DLD1 (cell line): ENCODE measurements at regions not wholly inside any gene's neighbourhood (a gene's known extent, or its start where the extent isn't known, plus 50 kb on each side); places are given as distances from the start of the nearest gene placed in this dataset.

Experiments used
- in situ Hi-C: cut with HindIII; loops from 2 replicates; pipeline ENCODE4 v1.10.0; 2017; ENCODE audit warnings: low sequenced_read_pairs

DNA sequence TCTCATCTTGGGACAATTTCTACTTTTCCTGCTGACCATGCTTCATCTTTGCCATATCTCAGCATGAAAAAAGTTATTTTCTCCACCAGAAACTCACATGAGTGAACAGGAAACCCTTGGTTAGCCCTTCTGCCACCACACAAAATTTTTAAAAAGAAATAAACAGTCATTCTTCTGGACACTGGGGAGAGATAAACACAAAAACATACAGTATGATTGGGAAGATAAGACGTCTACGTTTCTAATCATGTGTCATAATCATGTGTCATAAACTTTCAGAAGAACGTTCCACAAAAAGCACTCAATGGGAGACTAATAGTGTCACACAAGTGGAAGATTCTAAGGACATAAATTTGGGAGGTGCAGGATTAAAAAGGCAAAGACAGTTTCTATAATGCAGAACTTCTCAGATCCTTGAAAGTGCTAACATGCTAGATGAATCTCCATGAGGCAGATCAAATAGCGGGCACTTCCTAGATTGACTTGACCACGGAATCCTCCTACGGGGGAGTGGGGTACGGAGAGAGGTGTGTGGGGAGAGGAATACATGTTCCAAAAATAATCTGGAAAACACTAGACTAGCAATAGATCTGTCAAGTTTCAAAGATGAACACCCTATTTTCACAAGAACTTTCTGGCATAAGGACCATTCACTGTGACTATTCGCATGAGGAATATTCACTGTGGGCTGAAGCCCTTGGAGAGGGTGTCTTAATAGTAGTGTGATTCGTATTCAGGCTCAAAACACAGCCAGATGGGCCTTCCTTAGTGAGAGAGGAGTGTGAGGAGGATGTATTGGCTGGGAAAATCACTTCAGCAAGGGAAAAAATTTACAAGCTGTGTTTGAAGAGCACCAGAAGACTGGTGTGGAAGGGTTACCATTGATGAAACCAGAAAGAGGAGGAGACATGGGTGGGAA lies 206.7 kb downstream of the SETD4 start:
- in situ Hi-C loops = no loop called here

- in situ Hi-C loops = no loop called here
These were observed 207.5 kb downstream of the SETD4 start for GRCh38 chr21:35852820-35853219.

- in situ Hi-C loops = no loop called here
These were observed 209.7 kb downstream of the SETD4 start for GRCh38 chr21:35850542-35851103.

GRCh38 chr21:35850029-35850428 lies 210.3 kb downstream of the SETD4 start:
- in situ Hi-C loops = no loop called here

- in situ Hi-C loops = no loop called here
These were observed 211.2 kb downstream of the SETD4 start for GRCh38 chr21:35849144-35849543.

DNA sequence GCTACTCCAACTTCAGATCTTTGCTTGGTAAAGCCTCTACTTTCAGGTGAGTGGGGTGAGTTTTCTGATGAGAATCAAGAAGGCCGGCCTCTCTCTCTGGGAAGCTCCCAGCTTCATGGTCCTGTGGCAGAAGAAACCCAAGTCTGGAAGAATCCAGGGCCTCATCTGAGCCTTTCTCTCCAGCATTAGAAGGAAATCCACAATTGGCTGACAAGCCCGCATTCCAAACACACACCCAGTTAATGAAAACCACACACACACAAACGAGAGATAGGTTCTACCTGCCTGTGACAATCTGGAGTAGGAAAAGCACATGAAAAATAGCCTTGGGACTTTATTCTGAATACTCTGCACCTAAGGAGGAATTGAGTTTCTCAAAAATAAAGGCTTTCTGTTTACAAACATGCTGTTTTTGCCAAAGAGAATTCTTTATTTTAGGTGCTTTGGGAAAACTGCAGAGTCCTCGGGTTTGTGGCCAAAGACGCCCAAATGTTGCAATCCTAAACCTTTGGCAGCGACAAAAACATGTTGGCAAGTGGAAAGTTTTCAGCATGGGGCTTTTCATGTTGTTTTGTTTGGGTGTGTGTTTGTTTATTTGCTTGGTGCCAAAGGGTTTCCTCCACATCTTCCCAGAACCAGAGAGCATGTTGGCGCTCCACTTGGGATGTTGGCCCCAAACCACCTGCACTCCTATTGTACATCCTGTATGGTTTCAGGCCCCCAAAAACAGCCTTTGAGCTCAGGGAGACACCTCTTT lies 216.2 kb downstream of the SETD4 start:
- in situ Hi-C loops = no loop called here

DNA sequence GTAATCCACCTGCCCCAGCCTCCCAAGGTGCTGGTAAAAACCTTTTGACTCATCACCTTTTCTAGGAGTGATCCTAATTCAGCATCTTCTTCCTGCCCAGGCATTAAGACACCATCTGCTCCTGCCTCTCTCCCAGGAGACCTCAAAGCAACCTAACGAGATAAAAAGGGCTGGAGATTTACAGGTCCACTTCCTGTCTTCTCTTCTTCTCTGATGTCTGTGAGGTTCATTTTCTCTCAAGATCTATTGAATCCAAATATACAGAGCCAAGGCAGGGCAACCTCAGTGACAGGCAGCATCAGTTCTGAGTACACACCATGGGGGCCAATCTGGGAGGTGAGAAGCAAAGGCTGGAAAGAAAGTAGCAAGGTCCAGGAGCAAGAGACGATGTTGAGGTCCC lies 219.4 kb downstream of the SETD4 start:
- in situ Hi-C loops = no loop called here

GRCh38 chr21:35840197-35840799 lies 220.0 kb downstream of the SETD4 start:
- in situ Hi-C loops = no loop called here

GRCh38 chr21:35838987-35839763 lies 221.2 kb downstream of the SETD4 start:
- in situ Hi-C loops = no loop called here

- in situ Hi-C loops = no loop called here
These were observed 222.0 kb downstream of the SETD4 start for GRCh38 chr21:35838350-35838749.

- in situ Hi-C loops = no loop called here
These were observed 226.3 kb downstream of the SETD4 start for GRCh38 chr21:35833991-35834390.

DNA sequence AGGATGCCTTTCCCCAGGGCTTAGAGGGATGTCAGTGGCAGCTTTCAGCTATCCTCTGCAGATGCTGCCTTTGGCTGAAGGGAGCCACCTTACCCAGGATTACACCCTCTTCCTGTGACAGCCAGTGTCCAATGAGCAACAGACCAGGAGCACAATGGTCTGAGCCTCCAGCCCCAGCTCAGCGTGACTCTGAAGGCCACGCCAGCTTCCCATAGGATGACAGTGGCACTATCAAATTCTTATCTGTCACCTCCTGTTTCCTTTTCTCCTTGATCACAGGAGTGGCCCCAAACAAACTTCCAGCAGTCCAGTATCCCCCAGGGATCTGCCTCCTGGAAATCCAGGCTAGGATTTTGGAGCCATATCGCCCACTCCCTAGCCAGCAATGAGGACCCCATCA lies 226.9 kb downstream of the SETD4 start:
- in situ Hi-C loops = no loop called here

- in situ Hi-C loops = no loop called here
These were observed 229.1 kb downstream of the SETD4 start for GRCh38 chr21:35831230-35831629.

- in situ Hi-C loops = no loop called here
These were observed 231.3 kb downstream of the SETD4 start for GRCh38 chr21:35829067-35829466.

DNA sequence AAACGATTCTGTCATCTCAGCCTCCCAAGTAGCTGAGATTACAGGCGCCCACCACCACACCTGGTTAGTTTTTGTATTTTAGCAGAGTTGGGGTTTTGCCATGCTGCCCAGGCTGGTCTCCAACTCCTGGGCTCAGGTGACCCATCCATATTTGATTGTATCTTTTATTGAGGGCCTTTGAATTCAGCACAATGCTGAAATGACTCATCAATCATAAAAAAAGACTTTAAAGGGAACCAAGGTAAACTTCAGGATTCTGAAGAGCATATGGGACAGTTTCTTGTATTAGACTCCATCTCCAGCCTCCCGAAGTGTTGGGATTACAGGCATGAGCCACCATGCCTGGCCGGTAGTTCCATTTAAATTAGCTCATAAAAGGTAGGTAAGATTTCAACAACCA lies 232.2 kb downstream of the SETD4 start:
- in situ Hi-C loops = no loop called here

GRCh38 chr21:35827004-35827403 lies 233.3 kb downstream of the SETD4 start:
- in situ Hi-C loops = no loop called here

DNA sequence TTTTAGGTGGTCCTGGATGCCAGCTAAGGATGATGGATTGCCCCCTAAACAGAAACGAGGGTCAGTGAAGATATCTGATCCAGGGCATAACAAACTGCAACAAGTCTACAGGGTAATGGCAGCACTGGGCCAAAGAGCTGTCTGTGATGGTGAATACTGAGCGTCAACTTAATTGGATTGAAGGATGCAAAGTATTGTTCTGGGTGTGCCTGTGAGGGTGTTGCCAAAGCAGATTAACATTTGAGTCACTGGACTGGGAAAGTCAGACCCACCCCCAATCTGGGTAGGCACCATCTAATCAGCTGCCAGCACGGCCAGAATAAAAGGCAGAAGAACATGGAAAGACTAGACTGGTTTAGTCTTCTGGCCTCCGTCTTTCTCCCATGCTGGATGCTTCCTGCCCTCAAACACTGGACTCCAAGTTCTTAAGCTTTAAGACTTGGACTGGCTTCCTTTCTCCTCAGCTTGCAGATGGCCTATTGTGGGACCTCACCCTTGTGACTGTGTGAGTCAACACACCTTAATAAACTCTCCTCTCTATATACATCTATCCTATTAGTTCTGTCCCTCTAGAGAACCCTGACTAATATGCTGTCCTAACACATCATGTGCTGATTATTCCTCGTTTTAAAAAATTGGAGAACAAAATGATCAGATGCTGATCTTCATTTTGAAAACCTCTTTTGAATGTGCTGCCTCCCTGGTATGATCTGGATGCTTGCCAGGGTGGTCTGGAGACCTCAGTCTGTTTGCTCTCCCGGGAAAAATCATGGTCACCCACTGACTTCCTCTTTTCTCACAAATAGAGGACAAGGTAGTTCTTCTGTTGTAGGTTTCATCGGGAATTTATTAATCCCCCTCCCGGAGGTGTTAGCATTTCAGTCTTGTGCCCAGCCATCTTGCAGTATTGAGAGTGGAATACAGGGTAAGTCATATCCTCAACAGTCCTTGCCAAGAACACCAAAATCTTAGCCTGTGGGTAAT lies 234.7 kb downstream of the SETD4 start:
- in situ Hi-C loops = no loop called here

DNA sequence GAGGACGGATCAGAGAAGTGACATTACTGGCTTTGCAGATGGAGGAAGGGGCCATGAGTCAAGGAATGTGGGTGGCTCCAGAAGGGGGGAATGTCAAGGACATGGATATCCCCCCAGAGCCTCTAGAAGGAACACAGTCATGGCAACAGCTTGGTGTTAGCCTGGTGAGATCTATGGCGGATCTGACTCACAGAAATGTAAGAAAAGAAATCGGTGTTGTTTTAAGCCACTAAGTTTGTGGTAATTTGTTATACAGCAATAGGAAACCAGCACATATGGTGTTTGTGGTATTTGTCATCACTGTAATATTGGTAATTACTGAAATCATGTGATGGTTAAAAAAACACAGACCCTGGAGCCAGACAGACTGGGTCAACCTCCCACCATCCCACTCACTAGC lies 236.2 kb downstream of the SETD4 start:
- in situ Hi-C loops = no loop called here

DNA sequence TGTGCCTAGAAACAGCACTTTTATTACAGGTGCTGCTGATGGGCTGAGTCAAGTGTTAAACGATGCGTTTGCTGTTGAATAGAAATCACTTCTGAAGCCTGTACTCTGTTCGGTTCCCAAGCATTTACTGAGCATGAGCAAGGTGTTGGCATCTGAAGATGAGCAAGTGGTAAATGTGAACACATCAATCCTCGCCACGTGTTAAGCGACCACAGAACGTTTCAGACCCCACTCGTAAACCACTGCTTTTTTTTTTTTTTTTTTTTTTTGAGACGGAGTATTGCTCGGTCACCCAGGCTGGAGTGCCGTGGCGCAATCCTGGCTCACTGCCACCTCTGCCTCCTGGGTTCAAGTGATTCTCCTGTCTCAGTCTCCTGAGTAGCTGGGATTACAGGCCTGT lies 241.2 kb downstream of the SETD4 start:
- in situ Hi-C loops = no loop called here
